Gastrocnemius medialis (tissue), 4 donors: ENCODE measurements at regions not wholly inside any gene's neighbourhood (a gene's known extent, or its start where the extent isn't known, plus 50 kb on each side); places are given as distances from the start of the nearest gene placed in this dataset.

ENCODE experiments used
- ATAC-seq, 2 donors: fragments of 150-250 bp; one replicate each; pipeline ENCODE4 v1.9.1; 2016
- DNase-seq, 2 donors: peaks; one replicate each; pipeline ENCODE4 v3.0.0-alpha.2; 2019
- H3K27ac ChIP-seq, 4 donors: fragments of 200-600 bp; sonication (generic); 1 replicate in 1 of 4; 2 replicates in 3 of 4; pipeline ENCODE4 v1.5.1; 2016 to 2018; ENCODE audit warnings: mild to moderate bottlenecking in 2 of 4, moderate library complexity in 1 of 4
- H3K27me3 ChIP-seq, 3 donors: fragments of 200-600 bp; sonication (generic) in 2 of 3; 1 replicate in 1 of 3; 2 replicates in 2 of 3; pipeline versions ENCODE4 v1.5.1 to v1.6.0; 2016 to 2019; ENCODE audit warnings: mild to moderate bottlenecking in 1 of 3, moderate library complexity in 1 of 3
- H3K36me3 ChIP-seq, 2 donors: fragments of 200-600 bp; sonication (generic) in 1 of 2; one replicate each; pipeline ENCODE4 v1.5.1; 2017 to 2018
- H3K4me1 ChIP-seq, 2 donors: fragments of 200-600 bp; sonication (generic) in 1 of 2; one replicate each; pipeline ENCODE4 v1.5.1; 2016 to 2017; ENCODE audit warnings: mild to moderate bottlenecking in 2 of 2
- H3K4me3 ChIP-seq, 4 donors: fragments of 200-600 bp; sonication (generic) in 3 of 4; 1 replicate in 1 of 4; 2 replicates in 3 of 4; pipeline ENCODE4 v1.5.1; 2016 to 2019; ENCODE audit warnings: mild to moderate bottlenecking in 2 of 4
- H3K9me3 ChIP-seq, 3 donors: fragments of 200-600 bp; sonication (generic) in 2 of 3; 1 replicate in 1 of 3; 2 replicates in 2 of 3; pipeline ENCODE4 v1.5.1; 2016 to 2019
- POLR2A ChIP-seq, 2 donors: fragments of 450-650 bp; IDR thresholded peaks; one replicate each; pipeline ENCODE4 v1.6.1; 2017; ENCODE audit warnings: antibody characterized with exemption in 2 of 2, mild to moderate bottlenecking in 2 of 2, moderate library complexity in 2 of 2
- in situ Hi-C, 4 donors: fragments of 200-750 bp; cut with MboI; loops; one replicate each; pipeline versions ENCODE4 v1.15.0 to v1.8.0; 2017; ENCODE audit warnings: low sequenced_read_pairs in 4 of 4
- intact Hi-C: fragments of 100-400 bp; cut with DNase I; formaldehyde crosslinking; loops from one replicate; pipeline ENCODE4 v1.15.1; 2023; ENCODE audit warnings: low total_unique reads
- TF ChIP-seq, protein P1 (sequence below), 5 experiments: fragments of 450-650 bp in 3 of 5; fragments of 200-600 bp in 2 of 5; sonication (generic) in 2 of 5; IDR thresholded peaks in 4 of 5; conservative IDR thresholded peaks in 1 of 5; 1 replicate in 4 of 5; 2 replicates in 1 of 5; pipeline ENCODE4 v1.5.1; 2016 to 2019; ENCODE audit warnings: antibody characterized with exemption in 5 of 5, mild to moderate bottlenecking in 3 of 5, moderate library complexity in 3 of 5

DNA sequence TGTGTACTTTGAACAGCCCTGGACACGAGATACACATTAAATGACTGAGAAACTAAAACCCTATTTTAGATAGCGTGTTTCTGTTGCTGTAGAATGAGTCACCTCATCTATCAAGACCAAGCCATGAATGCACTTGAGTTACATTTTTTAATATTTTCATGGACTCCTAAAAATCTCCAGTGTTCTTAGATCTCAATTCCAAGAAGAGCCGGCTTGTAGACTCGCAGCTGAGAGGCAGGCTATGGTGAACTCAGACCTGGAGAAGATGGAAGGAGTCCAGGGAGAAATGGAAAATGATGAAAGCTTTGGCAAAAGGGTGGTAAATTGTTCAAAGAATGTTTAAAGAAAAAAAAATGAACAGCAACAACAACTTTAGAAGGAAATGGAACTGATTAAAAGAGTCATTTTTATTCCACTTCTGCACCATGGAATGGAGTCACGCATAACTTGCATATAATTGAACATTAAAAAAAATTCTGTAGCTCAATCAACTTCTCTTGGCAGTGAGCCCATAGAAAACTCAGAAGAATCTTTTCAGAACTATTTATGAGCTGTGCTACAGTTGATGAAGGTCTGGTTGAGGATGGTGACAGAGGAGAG is 129.8 kb downstream of the MXRA5 start:
- intact Hi-C loops: no loop called here
- Histone ChIP-seq H3K4me3 (no peak overlapping the region), H3K4me1 (no peaks in the 10 kb centered on the region), H3K36me3 (no peaks in the 10 kb centered on the region), H3K9me3 (no peaks in the 10 kb centered on the region), H3K27ac (no peak overlapping the region), H3K27me3 (no peaks in the 10 kb centered on the region)
- ATAC-seq (no peak), DNase-seq (no peak)
- TF ChIP-seq POLR2A (IDR thresholded peaks at IDR 0.05): no peak
- TF ChIP-seq, protein P1, sequence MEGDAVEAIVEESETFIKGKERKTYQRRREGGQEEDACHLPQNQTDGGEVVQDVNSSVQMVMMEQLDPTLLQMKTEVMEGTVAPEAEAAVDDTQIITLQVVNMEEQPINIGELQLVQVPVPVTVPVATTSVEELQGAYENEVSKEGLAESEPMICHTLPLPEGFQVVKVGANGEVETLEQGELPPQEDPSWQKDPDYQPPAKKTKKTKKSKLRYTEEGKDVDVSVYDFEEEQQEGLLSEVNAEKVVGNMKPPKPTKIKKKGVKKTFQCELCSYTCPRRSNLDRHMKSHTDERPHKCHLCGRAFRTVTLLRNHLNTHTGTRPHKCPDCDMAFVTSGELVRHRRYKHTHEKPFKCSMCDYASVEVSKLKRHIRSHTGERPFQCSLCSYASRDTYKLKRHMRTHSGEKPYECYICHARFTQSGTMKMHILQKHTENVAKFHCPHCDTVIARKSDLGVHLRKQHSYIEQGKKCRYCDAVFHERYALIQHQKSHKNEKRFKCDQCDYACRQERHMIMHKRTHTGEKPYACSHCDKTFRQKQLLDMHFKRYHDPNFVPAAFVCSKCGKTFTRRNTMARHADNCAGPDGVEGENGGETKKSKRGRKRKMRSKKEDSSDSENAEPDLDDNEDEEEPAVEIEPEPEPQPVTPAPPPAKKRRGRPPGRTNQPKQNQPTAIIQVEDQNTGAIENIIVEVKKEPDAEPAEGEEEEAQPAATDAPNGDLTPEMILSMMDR (IDR thresholded peaks at IDR 0.05 in 4 of 5, conservative IDR thresholded peaks at IDR 0.05 in 1 of 5): no peak
- in situ Hi-C loops: no loop called here

DNA sequence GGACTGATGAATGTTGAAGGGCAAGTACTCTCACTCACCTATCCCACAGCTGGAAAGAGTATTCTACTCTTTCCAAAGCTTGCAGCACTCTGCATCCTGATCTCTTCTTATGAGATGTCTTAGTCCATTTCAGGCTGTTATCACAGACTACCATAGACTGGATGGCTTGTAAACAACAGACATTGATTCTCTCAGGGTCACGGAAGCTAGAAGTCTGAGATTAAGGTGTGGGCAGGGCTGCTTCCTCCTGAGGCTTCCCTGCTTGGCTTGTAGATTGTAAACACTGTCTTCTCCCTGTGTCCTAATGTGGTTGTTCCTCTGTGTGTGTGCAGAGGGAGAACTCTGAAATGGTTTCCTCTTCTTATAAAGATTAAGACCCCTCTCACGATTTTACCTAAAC is 131.2 kb downstream of the MXRA5 start:
- intact Hi-C loops (no loop called here), in situ Hi-C loops (no loop called here)
- Histone ChIP-seq H3K36me3 (no peaks in the 10 kb centered on the region), H3K4me1 (no peaks in the 10 kb centered on the region), H3K9me3 (no peaks in the 10 kb centered on the region), H3K27me3 (no peaks in the 10 kb centered on the region), H3K4me3 (no peak overlapping the region), H3K27ac (no peak overlapping the region)
- no peak for ATAC-seq
- DNase-seq: no peak
- TF ChIP-seq POLR2A (IDR thresholded peaks at IDR 0.05): no peak
- TF ChIP-seq, protein P1 (IDR thresholded peaks at IDR 0.05 in 4 of 5, conservative IDR thresholded peaks at IDR 0.05 in 1 of 5): no peak

DNA sequence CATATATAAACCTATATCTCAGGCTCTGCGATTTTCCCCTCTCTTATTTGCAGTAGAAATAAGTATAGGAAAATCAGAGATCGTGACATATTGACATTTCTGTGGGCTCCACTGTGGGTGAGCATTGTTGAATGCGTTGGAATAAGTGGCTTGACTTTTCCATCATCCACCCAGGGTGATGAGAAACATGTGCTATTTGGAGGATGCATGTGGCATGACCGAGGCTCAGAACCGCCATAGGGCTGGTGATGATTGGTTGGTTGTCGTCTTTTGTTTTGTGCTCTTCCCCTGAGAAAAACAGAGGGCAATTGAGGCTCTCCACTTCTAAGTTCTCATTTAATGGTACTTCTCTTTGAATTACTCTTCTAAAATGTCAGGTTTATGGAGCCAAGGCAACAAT is 140.1 kb downstream of the MXRA5 start:
- H3K9me3 ChIP-seq: no peaks in the 10 kb centered on the region
- no peaks in the 10 kb centered on the region for H3K27me3 ChIP-seq
- DNase-seq (no peak), ATAC-seq (no peak)
- no peaks in the 10 kb centered on the region for H3K4me1 ChIP-seq
- intact Hi-C loops (no loop called here), in situ Hi-C loops (no loop called here)
- H3K4me3 ChIP-seq: no peak overlapping the region
- TF ChIP-seq, protein P1 (IDR thresholded peaks at IDR 0.05 in 4 of 5, conservative IDR thresholded peaks at IDR 0.05 in 1 of 5): no peak
- TF ChIP-seq POLR2A (IDR thresholded peaks at IDR 0.05): no peak
- H3K36me3 ChIP-seq: no peaks in the 10 kb centered on the region
- H3K27ac ChIP-seq: no peak overlapping the region

DNA sequence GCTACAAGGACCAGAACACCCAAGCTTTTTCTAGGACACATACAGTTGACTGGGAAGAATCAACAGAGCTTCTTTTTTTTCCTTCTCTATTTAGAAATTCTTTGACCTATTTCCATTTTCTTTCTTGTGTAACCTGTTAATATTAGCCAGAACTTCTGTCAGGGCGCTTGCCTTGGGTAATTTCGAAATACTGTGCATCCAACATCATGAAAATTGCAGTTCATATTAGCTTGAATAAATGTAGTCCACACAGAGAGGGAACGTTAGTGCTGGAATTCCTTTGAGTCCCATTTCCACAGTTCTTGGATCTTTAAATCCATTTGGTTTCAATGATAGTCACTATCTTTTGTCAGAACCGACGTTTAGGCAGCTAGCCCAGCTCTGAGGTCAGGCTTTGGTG is 141.8 kb downstream of the MXRA5 start:
- no peak for ATAC-seq
- peak in 1 of 2 donors; percentile 9 for DNase-seq
- no peaks in the 10 kb centered on the region for H3K27me3 ChIP-seq
- no peaks in the 10 kb centered on the region for H3K9me3 ChIP-seq
- no peaks in the 10 kb centered on the region for H3K4me1 ChIP-seq
- intact Hi-C loops (no loop called here), in situ Hi-C loops (no loop called here)
- TF ChIP-seq POLR2A (IDR thresholded peaks at IDR 0.05): no peak
- TF ChIP-seq, protein P1 (IDR thresholded peaks at IDR 0.05 in 4 of 5, conservative IDR thresholded peaks at IDR 0.05 in 1 of 5): no peak
- H3K36me3 ChIP-seq: no peaks in the 10 kb centered on the region
- no peak overlapping the region for H3K27ac ChIP-seq
- no peak overlapping the region for H3K4me3 ChIP-seq

DNA sequence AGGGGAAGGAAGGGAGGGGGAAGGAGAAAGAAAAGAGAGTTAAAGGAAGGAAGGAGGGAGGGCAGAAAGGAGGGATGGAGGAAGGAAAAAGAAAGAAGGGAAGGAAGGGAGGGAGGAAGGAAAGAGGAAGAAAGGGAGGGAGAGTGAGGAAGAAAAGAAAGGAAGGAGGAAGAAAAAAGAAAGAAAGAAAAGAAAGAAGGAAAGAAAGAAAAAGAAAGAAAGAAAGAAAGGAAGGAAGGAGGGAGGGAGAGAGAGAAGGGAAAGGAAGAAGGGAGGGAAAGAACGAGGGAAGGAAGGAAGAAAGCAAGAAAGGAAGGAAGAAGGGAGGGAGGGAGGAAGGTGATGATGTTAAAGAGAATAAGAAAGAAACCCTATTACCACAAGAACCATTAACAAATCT is 150.6 kb downstream of the MXRA5 start:
- no peak overlapping the region for H3K4me3 ChIP-seq
- TF ChIP-seq POLR2A (IDR thresholded peaks at IDR 0.05): no peak
- TF ChIP-seq, protein P1 (IDR thresholded peaks at IDR 0.05 in 4 of 5, conservative IDR thresholded peaks at IDR 0.05 in 1 of 5): no peak
- H3K27ac ChIP-seq: no peak overlapping the region
- no peaks in the 10 kb centered on the region for H3K36me3 ChIP-seq
- ATAC-seq: no peak
- H3K9me3 ChIP-seq: no peaks in the 10 kb centered on the region
- no peaks in the 10 kb centered on the region for H3K4me1 ChIP-seq
- no peaks in the 10 kb centered on the region for H3K27me3 ChIP-seq
- in situ Hi-C loops (no loop called here), intact Hi-C loops (no loop called here)
- DNase-seq: no peak
